Tibial nerve (tissue), 4 donors: ENCODE measurements at regions not wholly inside any gene's neighbourhood (a gene's known extent, or its start where the extent isn't known, plus 50 kb on each side); places are given as distances from the start of the nearest gene placed in this dataset.

Source experiments
- EP300 ChIP-seq, 2 donors: sonication (generic); formaldehyde crosslinking; IDR thresholded peaks; one replicate each; pipeline ENCODE4 v1.6.1; 2017; ENCODE audit warnings: antibody characterized with exemption in 2 of 2, mild to moderate bottlenecking in 1 of 2
- TF ChIP-seq, protein P1 (sequence below), 5 experiments: fragments of 200-600 bp in 3 of 5; fragments of 450-650 bp in 2 of 5; sonication (generic) in 3 of 5; IDR thresholded peaks; one replicate each; pipeline ENCODE4 v1.5.1; 2016 to 2019; ENCODE audit warnings: antibody characterized with exemption in 5 of 5, mild to moderate bottlenecking in 3 of 5, moderate library complexity in 2 of 5

DNA sequence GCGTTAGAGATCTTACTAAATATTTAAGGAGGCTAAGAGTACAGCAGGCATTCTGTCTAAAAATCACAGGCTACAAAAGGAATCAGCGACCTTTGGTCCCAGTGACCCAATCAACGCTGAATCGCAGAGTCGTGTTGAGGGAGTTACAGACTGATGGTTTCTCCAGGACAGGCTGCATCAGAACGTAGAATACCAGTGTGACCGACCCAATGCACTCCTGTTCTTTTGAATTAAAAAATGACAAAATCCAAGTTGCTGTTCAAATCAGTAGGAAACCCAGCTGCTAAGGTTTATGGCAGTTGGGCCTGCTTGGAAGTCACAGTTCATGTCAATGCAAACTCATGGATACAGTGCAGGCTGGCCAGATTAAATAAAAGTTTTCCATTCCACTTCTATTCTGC, 155.8 kb upstream of the AFDN start:
- TF ChIP-seq, protein P1, sequence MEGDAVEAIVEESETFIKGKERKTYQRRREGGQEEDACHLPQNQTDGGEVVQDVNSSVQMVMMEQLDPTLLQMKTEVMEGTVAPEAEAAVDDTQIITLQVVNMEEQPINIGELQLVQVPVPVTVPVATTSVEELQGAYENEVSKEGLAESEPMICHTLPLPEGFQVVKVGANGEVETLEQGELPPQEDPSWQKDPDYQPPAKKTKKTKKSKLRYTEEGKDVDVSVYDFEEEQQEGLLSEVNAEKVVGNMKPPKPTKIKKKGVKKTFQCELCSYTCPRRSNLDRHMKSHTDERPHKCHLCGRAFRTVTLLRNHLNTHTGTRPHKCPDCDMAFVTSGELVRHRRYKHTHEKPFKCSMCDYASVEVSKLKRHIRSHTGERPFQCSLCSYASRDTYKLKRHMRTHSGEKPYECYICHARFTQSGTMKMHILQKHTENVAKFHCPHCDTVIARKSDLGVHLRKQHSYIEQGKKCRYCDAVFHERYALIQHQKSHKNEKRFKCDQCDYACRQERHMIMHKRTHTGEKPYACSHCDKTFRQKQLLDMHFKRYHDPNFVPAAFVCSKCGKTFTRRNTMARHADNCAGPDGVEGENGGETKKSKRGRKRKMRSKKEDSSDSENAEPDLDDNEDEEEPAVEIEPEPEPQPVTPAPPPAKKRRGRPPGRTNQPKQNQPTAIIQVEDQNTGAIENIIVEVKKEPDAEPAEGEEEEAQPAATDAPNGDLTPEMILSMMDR (IDR thresholded peaks at IDR 0.05): no peak
- no peak for TF ChIP-seq EP300 (IDR thresholded peaks at IDR 0.05)
